DMS53 treated with DMSO at 0.1 percent for 48 hours (cell line): ENCODE measurements at regions not wholly inside any gene's neighbourhood (a gene's known extent, or its start where the extent isn't known, plus 50 kb on each side); places are given as distances from the start of the nearest gene placed in this dataset.
"Not testable (repeated sequence)": the region's sequence is repeated elsewhere in the genome, so short reads cannot be mapped to it uniquely, and the experiment has no call there.

Source experiments
- DNase-seq: peaks from one replicate; lab custom pipeline; 2025; ENCODE audit not compliant: unreplicated experiment; lab: John Stamatoyannopoulos, UW

DNA sequence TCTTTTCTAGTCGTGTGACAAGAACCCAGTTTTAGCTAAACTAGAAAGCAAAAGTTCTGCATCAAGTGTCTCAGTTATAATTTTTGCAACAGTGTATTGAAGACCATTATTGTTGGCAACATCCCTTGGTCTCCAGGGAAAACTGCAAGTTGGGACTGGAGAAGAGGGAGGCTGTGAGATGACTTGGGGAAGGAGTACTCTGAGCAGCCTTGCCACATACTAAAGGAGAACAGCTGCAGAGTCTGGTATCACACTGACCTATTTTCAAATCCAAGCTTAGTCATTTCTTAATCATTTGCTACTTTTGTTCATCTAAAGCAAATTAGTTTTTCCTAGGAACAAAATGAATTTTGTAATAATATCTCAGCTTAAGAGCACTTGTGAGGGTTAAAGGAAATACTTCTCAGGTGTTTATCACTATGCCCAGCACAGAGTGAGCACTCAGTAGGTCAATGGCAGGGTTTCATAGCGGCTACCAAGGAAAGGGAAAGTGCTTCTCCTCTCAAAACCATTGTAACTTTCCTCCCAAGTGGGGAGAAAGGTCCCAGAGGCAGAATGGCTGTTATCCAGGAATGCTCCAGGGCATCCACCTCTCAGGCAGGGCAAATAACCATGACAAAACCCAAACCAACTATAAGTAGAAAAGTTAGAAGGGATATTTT, 247.1 kb downstream of the C11orf87 start:
- DNase-seq: no peak

DNA sequence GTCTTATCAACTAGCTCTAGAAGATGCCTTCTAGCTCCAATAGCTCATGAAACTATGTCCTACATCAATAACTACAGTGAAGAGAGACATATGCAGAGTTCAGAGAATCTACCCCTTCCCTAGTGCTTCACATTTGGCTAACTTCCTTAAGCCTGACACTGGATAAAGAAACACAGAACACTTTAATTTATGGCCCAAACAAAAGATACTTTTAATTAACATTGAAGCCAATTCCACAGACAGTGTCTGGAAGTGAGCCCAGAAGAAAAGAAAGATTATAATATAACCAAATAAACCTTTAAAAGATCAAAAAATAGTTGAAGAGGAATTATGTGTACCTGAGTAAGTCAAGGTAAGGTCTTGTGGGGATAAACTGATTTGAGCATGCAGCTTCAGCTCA, 255.2 kb downstream of the C11orf87 start:
- no peak for DNase-seq

DNA sequence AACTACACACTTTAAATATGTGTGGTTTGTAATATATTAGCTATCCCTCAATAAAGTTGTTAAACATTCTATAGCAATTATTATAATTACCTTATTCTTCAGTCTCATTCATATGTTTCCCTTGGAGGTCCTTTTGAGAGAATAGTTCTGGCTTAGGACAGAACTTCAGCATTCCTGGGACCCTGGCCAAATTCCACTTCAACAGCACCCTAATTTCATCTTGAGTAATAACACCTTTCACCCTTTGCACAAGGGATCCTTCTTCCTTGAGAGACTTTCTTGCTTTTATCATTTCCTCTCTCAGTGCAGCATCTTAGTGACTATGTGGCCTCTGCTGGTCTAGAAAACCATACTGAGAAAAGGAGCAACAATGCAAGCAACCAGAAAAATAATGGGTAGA, 255.9 kb downstream of the C11orf87 start:
- DNase-seq: no peak

DNA sequence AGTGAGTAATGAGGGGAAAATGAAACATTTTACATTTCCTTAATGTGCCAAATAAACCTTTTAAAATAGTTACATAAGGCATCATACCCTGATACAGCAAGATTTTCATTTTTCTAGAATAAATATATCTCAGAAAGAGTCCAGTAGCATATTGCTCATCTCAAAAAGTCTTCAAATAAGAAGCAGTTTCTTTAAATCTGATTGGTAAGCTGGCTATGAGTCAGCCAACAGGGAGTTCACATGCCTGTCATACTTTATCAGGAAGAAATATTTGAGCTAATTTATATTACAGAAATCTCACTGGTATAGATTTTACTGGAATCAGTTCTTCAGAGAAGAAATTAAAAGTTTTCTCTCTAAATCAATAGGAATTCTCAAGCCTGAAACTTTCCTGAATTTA, 258.1 kb downstream of the C11orf87 start:
- DNase-seq: no peak

DNA sequence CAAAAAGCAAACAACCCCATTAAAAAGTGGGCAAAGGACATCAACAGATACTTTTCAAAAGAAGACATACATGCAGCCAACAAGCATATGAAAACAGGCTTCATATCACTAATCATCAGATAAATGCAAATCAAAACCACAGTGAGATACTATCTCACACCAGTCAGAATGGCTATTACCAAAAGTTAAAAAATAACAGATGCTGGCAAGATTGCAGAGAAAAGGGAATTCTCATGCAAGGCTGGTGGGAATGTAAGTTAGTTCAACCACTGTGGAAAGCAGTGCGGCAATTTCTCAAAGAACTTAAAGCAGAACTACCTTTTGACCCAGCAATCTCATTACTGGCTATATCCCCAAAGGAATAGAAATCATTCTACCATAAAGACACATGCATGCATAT, 260.8 kb downstream of the C11orf87 start:
- DNase-seq: not testable (repeated sequence)

DNA sequence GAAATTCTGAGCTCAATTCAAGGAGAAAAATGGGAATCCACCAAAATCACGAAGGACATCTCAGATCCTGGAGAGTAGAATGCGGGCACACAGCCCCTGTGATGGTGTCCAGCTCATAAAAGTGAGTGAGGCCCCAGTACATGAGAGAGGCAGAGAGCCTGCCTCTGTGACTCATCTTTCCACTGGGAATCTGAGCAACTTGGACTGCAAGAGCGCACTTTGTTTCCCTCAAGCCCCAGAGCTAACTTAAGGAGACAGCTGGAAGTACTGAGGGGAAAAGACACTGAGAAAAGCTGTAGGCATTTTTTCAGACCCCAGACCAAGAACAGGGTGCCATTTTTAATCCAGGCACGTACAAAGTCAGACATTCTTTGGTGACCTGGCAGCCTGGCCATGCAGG, 273.7 kb downstream of the C11orf87 start:
- no peak for DNase-seq

DNA sequence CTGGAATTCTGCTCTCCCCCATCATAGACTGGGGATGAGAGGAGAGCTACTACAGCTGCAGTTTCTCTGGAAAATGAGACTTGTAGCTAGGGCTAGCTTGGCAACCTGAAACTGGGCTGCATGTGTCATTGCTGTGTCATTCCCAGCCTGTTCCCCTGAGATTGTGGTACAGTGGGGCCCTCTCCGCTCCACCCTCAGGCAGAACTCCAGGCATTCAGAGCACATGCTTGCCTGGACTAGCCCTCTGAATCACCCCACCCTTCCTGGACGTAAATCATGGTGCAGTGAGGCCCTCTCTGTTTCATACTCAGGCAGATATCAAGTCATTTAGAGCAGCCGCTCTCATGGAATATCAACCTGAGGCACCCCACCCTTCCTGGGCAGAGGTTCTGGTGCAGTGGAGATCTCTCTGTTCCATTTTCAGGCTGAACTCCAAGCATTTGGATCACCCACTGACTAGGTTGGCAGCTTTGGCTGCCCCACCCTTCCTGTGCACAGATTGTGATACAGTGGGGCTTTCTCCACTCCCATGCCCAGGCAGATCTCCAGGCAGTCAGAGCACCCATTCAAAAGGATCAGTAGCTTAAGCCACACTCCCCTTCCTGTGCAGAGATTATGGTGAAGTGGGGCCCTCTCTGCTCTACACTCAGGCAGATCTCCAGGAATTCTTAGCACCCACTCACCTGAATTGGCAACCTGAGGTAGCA, 274.4 kb downstream of the C11orf87 start:
- DNase-seq: no peak

DNA sequence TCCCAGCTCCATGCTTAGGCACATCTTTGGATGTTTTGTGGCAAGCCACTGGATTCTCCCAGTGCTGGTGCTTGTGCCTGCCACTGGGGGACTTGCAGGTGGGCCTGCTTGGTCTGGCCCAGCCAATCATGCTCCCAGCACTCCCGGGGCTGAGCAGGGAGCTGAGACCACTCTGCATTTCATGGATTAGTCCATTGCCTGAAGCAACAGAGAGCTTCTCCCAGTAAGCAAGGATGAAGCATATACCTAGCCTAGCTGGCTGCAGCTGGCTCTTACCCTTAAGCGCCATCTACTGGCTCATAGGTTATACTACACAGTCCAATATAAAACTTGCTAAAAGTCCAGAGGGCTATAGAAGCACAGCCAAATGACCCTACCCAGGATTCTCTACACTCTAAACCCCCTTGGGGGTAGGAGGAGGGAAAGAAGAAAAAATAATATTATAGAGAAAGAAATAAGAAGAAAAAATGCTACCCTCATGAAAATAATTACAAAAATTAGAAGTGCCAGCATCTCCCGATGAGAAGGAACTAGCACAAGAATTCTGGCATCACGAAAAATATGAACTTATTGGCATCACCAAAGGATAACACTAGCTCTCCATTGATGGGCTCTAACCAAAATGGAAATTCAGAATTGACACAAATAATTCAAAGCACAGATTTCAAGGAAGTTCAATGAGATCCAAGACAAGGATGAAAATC, 275.3 kb downstream of the C11orf87 start:
- peak; percentile 67 for DNase-seq

DNA sequence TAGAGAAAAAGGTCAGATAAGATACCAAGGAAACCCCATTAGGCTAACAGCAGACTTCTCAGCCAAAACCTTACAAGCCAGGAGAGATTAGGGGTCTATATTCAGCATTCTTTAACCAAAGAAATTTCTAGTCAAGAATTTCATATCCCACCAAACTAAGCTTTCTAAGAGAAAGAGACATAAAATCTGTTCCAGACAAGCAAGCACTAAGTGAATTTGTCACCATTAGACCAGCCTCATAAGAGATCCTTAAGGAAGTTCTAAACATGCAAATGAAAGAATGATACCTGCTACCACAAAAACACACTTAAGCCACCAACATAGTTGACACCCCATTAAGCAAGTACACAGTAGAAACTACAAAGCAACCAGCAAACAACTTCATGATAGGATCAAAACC, 276.2 kb downstream of the C11orf87 start:
- DNase-seq: no peak

DNA sequence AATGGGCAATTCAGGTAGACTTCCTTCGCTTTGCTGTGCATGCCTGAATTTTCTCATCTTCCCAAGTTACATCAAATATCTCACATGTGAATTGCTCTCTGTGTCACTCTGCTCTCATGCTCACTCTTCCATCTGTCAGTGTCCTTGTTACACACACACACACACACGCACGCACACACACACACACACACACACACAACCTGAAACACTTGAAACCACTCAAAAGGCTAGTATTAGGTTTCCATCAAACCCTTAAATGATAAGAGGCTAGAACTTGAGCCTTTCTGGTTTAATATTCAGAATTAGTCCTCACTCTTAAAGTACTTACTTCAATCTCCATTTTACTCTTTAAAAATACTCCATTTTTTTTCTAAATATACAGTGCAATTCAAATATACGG, 282.4 kb downstream of the C11orf87 start:
- peak; percentile 40 for DNase-seq

DNA sequence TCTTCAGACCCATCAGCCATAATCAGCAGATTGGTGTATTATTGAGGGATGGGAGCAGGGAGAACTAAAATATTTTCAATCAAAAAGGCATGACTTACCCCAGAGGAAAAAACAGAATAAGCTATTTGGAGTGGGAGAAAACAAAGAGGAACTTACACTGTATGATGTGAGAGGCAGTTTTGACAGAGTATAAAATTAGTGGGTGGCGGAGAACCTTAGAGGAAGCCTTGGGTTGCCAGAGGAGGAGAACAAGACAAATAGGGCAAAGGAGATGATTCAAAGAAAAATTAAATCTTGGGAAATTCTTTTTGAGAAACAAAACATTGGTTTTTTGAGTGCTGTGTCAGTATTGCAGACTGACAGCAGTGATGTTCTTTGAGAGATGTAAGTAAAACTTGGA, 285.0 kb downstream of the C11orf87 start:
- no peak for DNase-seq

DNA sequence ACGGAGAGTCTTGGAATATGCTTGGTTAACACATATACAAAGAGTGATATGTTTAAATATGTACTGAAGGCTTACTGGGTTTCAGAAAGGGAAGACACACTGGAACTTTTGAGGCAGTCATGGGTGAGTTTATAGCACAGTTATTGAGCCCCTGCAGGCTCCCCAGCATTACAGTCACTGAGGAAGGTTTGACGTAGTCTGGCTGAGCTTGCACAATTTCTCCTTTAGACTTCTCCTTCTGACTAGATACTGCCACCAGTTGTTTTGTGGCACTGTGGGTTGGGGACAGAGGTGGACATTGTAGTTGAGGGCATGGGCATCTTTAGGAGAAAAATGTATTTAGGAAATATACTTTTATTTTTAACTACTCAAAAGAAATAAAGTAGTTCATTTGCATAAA, 285.4 kb downstream of the C11orf87 start:
- no peak for DNase-seq

DNA sequence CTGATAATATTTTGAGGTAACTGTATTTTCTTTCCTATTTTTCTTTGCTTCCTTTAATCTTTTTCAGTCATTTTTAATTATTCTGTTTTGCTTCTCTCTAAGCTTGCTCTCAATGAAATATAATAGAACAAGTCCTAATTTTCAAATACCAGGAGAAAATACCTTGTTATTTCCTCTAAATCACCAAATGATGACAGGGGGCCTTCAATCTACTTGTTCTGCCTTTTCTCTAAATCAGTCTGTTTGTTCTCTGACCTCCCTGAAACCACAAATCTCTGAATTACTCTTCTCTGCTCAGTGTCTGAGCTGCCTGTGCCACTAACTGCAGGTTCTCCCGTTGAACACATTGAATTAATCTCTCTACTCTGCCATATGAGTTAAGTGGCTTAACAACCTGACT, 286.2 kb downstream of the C11orf87 start:
- no peak for DNase-seq

DNA sequence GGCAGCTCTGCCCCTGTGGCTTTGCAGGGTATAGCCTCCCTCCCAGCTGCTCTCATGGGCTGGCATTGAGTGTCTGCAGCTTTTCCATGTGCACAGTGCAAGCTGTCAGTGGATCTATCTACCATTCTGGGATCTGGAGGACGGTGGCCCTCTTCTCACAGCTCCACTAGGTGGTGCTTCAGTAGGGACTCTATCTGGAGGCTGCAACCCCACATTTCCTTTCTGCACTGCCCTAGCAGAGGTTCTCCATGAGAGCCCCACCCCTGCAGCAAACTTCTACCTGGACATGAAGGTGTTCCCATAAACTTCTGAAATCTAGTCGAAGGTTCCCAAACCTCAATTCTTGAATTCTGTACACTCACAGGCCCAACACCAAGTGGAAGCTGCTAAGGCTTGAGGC, 292.5 kb downstream of the C11orf87 start:
- DNase-seq: not testable (repeated sequence)

DNA sequence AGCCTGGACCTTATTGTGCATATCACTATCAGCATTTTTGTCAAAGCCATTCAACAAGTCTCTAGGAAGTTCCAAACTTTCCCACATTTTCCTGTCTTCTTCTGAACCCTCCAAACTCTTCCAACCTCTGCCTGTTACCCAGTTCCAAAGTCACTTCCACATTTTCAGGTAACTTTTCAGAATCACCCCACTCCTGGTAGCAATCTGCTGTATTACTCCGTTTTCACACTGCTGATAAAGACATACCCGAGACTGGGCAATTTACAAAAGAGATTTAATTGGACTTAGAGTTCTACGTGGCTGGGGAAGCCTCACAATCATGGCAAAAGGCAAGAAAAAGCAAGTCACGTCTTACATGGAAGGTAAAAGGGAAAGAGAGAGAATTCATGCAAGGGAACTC, 293.4 kb downstream of the C11orf87 start:
- not testable (repeated sequence) for DNase-seq

DNA sequence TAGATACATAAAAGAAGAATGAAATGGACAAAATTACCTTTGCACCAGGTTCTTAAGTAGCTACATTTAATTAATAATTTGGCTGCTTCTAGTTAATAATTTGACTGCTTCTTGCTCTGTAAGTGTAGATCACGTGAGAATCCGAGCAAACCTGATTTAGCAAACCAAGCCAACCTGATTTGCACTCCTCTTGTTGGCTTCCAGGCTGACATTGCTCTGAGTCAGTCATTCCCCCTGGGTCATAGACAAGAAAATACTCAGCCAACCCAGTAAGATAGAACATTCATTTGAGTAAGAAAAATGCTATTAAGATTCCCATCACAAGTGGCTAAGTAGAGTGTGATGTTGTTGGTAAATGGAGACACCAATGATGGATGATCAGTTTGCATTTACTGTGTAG, 304.1 kb downstream of the C11orf87 start:
- no peak for DNase-seq

DNA sequence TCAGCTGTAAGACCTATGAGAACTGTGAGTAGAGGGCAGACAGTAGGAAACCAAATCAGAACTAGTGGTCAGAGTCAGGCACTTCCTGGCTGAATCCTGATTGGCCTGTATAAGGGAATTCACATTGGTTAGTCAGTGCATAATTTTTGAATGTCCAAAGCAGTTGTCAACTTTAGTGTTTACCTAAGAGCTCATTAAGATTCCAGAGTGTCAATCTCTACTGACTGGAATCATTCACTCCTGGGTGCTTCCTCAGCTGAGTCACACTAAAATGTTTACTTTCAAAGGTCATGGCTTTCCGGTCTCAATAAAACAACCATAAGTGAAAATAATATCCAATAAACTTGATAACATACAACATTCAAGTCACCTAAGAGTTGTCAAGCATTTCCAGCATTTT, 306.1 kb downstream of the C11orf87 start:
- peak; percentile 91 for DNase-seq

DNA sequence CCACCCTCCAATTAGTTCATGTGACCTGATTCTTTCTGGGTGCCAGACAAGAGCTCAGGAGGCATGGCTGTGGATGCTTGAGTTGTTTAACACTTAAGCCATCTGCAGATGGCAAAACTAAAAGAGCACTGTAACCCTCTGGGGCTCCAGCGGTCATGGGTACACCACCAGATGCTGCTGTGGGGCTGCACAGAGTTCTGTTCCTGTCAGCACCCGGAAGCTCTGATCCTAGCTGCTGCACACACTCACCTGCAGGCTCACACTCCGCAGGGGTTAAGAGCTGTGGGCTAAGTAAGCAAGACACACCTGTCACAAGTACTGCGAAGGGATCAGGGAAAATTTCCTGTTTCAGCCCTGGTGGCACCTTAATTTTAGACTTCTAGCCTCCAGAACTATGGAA, 307.8 kb downstream of the C11orf87 start:
- peak; percentile 88 for DNase-seq

DNA sequence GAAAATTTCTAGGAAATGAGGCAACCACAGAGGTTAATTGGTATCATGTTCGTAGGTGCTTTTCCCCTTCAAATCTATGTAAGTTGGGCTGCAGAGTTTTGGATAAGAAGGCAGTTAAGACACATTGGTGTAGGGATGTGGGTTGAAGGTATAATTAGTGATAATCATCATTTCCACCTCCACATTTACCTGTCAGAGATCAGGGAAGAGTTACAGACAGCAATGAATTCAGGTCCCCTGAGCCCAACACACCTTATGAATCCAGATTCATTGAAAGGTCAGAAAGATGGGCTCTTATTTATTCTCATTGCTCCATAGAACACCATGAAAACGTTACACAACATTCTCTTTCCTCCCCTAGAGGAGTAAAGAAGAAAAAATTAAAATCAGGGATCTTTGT, 308.7 kb downstream of the C11orf87 start:
- no peak for DNase-seq

DNA sequence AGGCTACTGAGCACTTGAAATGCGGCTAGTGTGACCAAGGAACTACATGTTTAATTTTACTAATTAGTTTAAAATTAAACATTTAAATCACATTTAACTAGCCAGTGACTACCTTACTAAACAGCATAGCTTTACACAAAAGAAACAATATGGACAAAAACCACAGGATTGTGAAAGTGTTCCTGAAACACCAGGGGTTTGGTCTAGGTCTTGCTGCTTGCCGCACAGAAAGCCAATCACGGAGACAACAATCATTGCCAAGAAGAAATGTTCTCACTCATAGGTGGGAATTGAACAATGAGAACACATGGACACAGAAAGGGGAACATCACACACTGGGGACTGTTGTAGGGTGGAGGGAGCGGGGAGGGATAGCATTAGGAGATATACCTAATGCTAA, 309.5 kb downstream of the C11orf87 start:
- DNase-seq: no peak

DNA sequence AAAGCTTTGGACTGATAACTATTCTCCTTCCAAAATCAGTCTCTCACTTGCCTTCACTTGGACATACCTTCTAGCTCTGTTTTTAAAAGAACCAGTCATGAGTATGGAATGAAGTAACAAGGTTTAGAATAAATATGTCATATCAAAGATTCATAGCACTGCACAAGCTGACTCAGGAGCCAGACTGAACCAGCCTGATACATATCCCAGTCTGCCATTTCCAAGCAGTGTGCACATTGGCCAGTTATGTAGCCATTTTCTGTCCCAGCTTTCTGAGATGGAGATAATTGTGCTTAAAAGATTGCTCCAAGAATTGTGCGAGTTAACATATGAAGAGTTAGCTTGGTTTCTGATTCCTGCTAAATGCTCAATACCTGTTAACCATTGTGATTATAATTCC, 311.3 kb downstream of the C11orf87 start:
- no peak for DNase-seq

DNA sequence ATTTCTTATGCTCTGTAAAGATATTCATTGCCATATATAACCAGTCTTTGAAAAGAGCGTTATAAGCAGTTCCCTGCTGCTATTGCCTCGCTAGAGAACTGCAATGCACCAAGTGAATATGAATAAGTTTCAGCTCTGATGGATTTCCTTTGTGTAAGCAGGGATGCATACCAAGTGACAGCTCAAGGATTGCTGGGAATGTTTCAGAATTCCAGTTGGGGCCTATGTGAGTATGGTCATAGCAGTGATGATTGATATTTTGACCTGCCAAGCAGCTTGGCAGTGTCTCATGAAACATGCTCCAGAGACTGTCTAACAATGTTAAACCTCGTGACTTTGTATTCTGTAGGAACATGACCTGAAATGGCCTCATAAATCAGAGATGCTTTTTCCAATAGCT, 312.6 kb downstream of the C11orf87 start:
- DNase-seq: no peak
